HG02973 (cell line): ENCODE measurements at regions not wholly inside any gene's neighbourhood (a gene's known extent, or its start where the extent isn't known, plus 50 kb on each side); places are given as distances from the start of the nearest gene placed in this dataset.

Experiments
- ATAC-seq: cut with Tn5 transposase; IDR thresholded peaks from one replicate; pipeline ENCODE4 v1.9.1; 2021; ENCODE audit warnings: moderate library complexity; ENCODE audit not compliant: unreplicated experiment

DNA sequence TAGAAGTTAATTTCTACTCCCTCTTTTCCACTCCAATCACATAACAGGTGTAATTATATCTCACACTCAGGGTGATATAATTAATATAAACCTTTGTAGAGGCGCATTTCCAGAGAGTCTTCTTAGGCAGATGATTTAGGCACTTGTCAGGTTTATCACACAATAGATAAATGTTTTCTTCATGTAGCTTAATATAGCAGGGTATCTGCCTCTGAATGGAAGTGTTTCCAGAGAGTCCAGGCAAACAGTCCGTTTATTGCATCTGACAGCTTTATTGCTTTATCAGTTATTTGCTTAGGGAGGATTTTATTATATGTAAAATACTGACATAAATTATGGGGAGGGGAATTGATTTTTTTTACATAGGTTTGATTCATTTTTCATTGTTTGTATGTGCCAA, 766.3 kb downstream of the SLC4A3 start:
- no peak for ATAC-seq

DNA sequence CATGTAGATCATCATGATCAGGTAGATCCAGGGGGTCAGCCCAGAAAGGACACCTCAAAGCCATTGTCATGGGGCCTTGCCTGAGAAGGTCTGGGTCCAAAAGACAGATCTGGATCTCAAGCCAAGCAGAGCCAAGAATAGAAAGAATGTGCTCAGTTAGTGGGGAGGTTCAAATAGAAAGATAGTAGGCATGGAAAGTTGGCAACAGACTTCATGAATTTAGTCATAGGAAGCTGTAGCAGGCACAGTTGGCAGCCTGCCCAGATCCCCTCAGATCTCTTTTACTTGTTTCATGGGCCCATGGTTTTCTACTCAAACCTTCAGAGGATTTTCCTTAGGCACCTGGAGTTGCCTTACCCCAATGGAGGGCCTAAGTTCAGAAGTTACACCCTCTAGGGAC, 767.0 kb downstream of the SLC4A3 start:
- no peak for ATAC-seq

DNA sequence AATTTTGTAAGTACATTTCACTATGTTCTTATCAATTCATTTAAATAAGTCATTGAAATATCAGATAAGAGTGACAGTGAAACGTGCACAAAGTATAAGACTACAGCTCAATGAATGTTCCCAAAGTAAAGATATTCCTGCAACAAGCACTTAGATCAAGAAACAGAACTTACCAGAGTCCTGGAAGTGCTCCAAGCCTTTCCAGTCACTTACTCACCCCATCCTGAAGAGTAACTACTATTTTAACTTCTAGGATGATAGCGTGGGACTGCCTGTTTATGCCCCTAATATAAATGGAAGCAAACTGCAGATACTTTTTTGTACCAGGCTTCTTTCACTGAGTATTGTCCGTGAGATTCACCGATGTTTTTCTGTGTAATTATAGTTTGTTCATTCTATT, 768.9 kb downstream of the SLC4A3 start:
- no peak for ATAC-seq

- ATAC-seq, result no peak
Measured at GRCh38 chr2:220410296-220410695, 782.9 kb downstream of the SLC4A3 start.

GRCh38 chr2:220417503-220417902, 790.1 kb downstream of the SLC4A3 start:
- ATAC-seq, result no peak

GRCh38 chr2:220419647-220420046, 792.2 kb downstream of the SLC4A3 start:
- ATAC-seq, result no peak

- no peak for ATAC-seq
Measured at GRCh38 chr2:220420820-220421219, 793.4 kb downstream of the SLC4A3 start.

DNA sequence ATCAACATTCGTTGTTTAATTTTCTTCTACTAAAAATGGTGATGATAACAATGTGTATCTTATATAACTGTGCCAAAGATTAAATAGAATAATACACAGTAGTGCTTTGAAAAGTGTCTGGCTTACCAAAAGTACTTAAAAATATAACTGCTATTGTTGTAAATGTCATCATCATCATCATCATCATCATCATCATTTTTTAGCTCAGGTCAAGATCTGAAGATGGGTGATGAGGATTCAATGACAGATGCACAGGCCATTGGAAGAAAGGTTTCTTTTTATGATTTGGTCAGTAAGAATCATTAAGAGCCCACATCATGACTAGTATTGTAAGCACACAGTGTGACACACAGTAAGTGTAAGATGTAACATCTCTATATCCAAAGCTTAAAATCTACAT, 795.2 kb downstream of the SLC4A3 start:
- no peak for ATAC-seq

GRCh38 chr2:220424561-220424960, 797.1 kb downstream of the SLC4A3 start:
- no peak for ATAC-seq

- no peak for ATAC-seq
Measured at GRCh38 chr2:220432645-220433044, 805.2 kb downstream of the SLC4A3 start.

GRCh38 chr2:220433131-220433530, 805.7 kb downstream of the SLC4A3 start:
- ATAC-seq, result no peak

GRCh38 chr2:220434385-220434784, 807.0 kb downstream of the SLC4A3 start:
- no peak for ATAC-seq

GRCh38 chr2:220437938-220438337, 810.5 kb downstream of the SLC4A3 start:
- ATAC-seq, result no peak

DNA sequence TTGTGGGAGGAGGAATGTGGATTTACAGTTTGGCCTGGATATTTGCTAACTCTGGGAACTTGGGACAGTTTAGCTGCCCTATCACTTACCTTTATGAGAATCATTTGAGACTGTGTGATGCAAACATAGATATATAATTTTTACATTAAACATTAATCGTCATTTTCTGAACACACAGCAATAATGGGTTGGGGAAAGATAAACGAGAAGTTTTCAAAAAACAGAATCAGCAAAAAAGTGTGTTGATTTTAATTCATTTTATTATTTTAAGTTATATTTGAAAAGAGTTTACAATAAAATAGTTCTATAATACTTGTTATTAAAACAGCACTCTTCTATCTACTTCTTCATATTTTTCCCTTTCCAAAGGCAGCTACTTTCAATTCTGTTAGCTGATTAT, 813.3 kb downstream of the SLC4A3 start:
- no peak for ATAC-seq

GRCh38 chr2:220441404-220441803, 814.0 kb downstream of the SLC4A3 start:
- no peak for ATAC-seq

- ATAC-seq, result no peak
Measured at GRCh38 chr2:220442012-220442411, 814.6 kb downstream of the SLC4A3 start.

DNA sequence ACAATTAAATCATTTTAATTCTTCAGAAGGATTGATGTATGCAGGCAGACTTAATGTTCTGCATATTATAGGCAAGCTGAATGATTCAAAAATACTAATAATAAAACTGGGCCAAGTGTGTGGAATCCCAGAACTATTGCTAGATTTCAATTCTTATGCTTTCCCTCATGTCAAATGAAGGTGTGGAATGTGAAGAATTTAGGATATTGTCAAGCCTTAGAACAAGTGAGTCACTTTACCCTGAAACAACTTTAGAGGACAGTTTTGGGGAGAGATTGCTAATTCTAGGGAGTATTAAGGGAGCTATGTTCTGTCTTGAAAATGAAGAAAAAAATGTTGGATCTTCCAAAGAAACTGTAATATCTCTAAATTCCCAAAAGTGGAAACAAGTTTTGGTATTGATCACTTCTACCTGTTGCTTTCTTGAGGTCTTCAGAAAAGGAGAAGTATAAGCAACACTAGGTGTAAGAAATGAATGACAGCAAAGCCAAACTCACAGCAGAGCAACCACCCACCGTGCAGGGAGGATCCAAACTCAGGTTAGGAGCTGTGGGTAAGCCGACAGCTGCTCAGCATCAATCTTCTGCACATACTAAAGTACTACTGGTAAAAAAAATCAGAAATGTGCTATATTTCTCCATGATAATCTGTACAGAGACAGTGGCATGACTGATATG, 818.1 kb downstream of the SLC4A3 start:
- ATAC-seq, result no peak

DNA sequence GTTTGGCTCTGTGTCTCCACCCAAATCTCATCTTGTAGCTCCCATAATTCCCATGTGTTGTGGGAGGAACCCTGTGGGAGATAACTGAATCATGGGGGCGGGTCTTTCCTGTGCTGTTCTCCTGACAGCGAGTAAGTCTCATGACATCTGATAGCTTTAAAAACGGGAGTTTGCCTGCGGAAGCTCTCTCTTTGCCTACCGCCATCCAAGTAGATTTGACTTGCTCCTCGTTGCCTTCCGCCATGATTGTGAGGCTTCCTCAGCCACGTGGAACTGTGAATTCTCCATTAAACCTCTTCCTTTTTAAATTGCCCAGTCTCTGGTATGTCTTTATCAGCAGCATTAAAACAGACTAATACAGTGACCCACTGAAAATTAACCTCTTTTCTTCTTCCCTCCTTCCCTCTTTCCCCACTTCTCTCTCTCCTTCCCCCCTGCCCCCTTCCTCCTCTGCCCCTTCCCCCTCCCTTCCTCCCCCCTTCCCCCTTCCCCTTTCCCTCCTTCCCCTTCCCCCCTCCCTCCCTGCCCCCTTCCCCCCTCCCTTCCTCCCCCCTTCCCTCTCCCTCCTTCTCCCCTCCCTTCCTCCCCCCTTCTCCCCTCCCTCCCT, 818.8 kb downstream of the SLC4A3 start:
- ATAC-seq, result no peak

DNA sequence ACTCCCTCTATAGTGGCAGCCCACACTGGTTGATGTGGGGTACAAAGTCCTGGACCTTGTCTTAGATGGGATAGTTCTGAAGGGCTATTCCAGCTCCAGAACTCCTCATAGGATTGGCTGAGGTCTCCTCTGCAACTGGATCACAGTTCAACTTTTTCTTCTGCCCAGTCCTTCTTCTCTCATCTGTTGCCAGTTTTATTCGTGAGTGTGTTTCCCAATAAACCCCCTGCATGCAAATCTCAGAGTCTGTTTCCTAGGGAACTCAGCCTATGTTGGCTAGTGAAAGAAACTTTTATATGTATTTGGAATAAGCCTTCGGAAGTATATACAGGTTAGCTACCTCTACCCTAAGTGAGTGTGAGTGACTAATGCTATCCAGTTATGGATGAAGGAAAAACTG, 823.4 kb downstream of the SLC4A3 start:
- no peak for ATAC-seq

DNA sequence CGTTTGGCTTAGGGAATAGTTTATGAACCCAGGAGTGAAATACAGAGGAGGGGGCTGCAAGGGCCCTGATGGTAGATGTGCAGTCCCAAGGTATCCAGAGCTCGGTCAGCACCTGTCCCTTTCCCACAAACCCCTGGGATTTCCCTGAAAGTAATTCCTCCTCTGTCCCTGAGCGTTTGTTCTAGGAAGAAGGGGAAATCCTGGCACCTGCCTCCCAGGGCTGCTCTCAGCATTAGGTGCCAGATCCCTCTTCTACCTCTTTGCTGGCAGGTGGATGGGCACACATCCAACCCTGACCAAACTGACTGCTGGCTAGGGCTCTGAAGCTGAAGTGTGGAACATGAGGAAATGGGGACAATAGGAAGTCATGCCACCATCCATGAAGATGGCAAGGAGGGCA, 824.0 kb downstream of the SLC4A3 start:
- no peak for ATAC-seq

GRCh38 chr2:220452561-220452960, 825.1 kb downstream of the SLC4A3 start:
- no peak for ATAC-seq

GRCh38 chr2:220455351-220455990, 828.0 kb downstream of the SLC4A3 start:
- no peak for ATAC-seq
